DMS53 treated with DMSO at 0.1 percent for 48 hours (cell line): ENCODE measurements at regions not wholly inside any gene's neighbourhood (a gene's known extent, or its start where the extent isn't known, plus 50 kb on each side); places are given as distances from the start of the nearest gene placed in this dataset.

Experiments
- DNase-seq: peaks from one replicate; lab custom pipeline; 2025; ENCODE audit not compliant: unreplicated experiment; lab: John Stamatoyannopoulos, UW

DNA sequence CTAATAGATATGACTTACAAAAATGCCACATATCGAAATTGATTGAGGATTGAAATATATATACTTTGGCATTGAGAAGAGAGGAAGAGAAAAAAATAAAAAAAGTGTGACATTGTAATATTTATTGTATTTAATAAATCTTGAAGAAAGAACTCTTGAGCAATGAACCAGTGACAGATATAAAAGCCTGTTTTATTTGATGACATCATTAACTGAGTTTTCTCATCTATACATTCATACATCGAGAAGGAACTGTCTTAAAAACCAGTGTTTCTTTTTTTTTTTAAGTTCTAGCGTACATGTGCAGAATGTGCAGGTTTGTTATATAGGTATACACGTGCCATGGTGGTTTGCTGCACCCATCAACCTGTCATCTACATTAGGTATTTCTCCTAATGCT lies 368.2 kb downstream of the SNAPC1 start:
- DNase-seq, result no peak

GRCh38 chr14:62133776-62134550 lies 371.7 kb downstream of the SNAPC1 start:
- no peak for DNase-seq

GRCh38 chr14:62138593-62138992 lies 376.4 kb downstream of the SNAPC1 start:
- no peak for DNase-seq

GRCh38 chr14:62141139-62141538 lies 378.9 kb downstream of the SNAPC1 start:
- no peak for DNase-seq

DNA sequence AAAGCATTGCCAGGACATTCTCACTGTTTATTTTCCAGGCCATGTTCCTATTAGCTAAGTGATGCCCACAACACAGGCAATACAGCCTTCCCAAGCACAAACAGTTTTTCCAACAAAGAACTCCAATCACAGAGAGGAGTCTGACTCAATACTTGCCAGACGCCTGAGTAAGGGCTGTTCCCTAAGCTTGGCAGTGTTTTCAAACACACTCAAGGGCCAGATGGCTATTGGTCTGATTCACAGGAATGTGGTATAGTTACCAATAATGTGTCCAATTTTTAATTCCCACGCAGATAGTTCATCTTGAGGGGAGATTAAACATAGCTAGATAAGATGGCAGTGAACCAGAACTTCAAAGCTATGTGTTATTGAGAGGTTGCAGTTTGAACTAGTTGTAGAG lies 381.0 kb downstream of the SNAPC1 start:
- no peak for DNase-seq

GRCh38 chr14:62144863-62145262 lies 382.6 kb downstream of the SNAPC1 start:
- no peak for DNase-seq

DNA sequence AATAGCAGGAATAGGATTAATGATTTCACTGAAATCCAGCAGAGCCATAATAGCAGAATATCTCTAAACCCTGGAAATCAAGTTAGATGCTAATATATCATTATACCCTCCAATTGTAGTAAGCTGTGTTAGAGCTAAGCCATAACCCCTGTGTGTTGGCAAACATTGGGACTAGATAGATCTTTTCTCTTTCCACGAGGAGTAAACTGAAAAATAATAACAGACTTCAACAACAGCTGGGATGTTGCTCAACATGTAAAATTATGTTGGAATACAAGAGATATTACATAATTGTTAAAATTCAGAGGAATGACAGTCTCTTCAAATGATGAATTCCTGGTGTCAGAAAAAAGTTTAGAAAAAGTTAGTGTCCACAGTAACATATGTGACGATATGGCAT lies 383.8 kb downstream of the SNAPC1 start:
- no peak for DNase-seq

DNA sequence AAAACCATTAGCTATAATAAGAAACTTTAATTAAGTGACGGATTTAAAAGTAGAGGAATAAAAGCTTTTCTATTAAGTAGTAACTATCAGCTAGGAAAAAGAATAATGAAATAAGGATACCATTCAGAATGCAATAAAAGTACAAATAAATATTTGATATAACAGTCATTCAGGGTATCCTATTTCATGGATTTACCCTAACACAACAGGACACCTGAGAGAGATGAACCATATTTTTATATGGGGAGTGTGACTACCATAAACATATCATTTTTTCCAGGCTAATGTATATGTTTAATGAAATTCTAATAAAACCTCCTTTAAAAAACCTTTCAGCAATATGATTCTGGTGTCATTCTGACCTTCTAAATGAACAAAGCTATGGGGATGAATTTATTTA lies 393.8 kb downstream of the SNAPC1 start:
- no peak for DNase-seq

DNA sequence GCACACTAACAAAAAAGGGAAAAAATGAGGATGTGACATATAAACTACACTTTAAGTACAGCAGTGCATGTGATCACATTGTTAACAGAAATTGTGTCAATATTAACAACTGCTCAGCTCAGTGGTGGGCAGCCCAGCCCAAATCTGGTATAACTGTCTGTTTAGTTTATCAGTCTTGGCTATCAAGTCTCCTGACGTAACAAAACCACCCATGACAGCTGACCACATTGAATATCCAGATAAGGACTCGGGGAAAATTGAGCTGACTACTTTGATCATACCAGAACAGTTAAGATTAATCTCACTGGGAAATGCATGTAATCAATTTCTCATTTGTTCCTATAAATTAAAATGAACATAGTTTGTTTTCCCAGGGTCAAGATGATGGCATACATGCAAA lies 396.6 kb downstream of the SNAPC1 start:
- no peak for DNase-seq

GRCh38 chr14:62159314-62159713 lies 397.1 kb downstream of the SNAPC1 start:
- DNase-seq, result no peak

GRCh38 chr14:62162998-62163589 lies 400.9 kb downstream of the SNAPC1 start:
- DNase-seq, result peak; percentile 16

- no peak for DNase-seq
Measured at GRCh38 chr14:62168564-62169155, 406.4 kb downstream of the SNAPC1 start.

GRCh38 chr14:62179367-62180018 lies 417.3 kb downstream of the SNAPC1 start:
- DNase-seq, result peak; percentile 52

- no peak for DNase-seq
Measured at GRCh38 chr14:62181591-62181990, 419.4 kb downstream of the SNAPC1 start.

- DNase-seq, result no peak
Measured at GRCh38 chr14:62185078-62185477, 422.9 kb downstream of the SNAPC1 start.

DNA sequence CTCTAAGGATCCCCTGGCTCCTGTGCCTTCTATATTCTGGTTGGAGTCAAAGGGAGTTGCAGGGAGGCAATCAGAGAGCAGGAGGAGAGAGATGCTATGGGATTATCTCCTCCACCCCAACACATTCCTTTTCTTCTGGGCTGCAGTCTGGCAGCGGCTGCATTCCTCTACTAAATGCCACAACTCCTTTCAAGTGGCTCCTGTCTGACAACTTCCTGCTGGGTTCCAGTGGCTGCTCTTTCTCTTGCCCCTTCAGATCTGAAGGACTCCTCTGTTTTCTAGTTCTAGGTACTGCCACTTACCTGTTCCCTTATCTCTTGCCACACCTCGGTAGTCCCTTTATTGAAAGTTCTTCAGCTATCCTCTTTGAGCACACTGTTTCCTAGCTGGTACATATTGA lies 425.0 kb downstream of the SNAPC1 start:
- no peak for DNase-seq

DNA sequence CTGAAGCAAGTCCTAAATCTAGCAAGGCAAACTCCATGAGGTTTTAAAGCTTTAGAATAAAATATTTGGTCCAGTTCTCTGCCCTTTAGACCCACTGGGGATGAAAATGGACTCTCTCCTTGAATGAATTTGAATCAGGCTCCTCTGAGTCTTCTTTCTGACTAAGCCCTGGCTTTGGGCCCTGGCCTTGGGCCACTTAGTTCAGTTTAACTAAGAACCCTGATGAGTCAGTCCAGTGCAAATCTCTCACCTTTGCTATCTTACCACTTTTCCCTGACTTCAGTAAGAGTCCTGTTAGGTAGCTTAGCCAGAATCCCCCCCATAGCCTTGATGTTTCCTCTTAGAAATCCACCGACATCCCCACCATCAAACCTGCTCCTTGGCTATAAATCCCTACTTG lies 427.5 kb downstream of the SNAPC1 start:
- DNase-seq, result no peak

- DNase-seq, result no peak
Measured at GRCh38 chr14:62206456-62206855, 444.2 kb downstream of the SNAPC1 start.

- DNase-seq, result no peak
Measured at GRCh38 chr14:62209287-62209899, 447.2 kb downstream of the SNAPC1 start.

GRCh38 chr14:62213516-62213915 lies 451.3 kb downstream of the SNAPC1 start:
- no peak for DNase-seq

- no peak for DNase-seq
Measured at GRCh38 chr14:62216121-62216520, 453.9 kb downstream of the SNAPC1 start.

- DNase-seq, result no peak
Measured at GRCh38 chr14:62234849-62235248, 472.6 kb downstream of the SNAPC1 start.
